B cell (primary cell): ENCODE measurements at regions not wholly inside any gene's neighbourhood (a gene's known extent, or its start where the extent isn't known, plus 50 kb on each side); places are given as distances from the start of the nearest gene placed in this dataset.

Source experiments
- ATAC-seq: fragments of 200-7000 bp; cut with Tn5 transposase; one replicate; pipeline ENCODE4 v1.10.0; 2021; ENCODE audit warnings: low read depth, mild to moderate bottlenecking, moderate number of reproducible peaks, moderate library complexity
- CTCF ChIA-PET: fragments of 350-600 bp; sonication (Branson Sonifier 250); formaldehyde crosslinking; loops from one replicate; lab custom pipeline; 2021; ENCODE audit warnings: antibody characterized with exemption, inconsistent platforms; lab: Charles Lee
- POLR2A ChIA-PET: fragments of 350-600 bp; sonication (Branson Sonifier 250); formaldehyde crosslinking; loops from one replicate; lab custom pipeline; 2021; ENCODE audit warnings: antibody characterized with exemption; lab: Charles Lee
- DNase-seq: peaks from one replicate; pipeline ENCODE4 v3.0.0; 2013
- H2AFZ ChIP-seq: 2 replicates; pipeline ENCODE4 v1.6.1; 2012; ENCODE audit warnings: mild to moderate bottlenecking, low read depth, low read length; ENCODE audit not compliant: insufficient read depth, poor library complexity, severe bottlenecking
- H3K27ac ChIP-seq, 2 donors: 1 replicate in 1 of 2; 2 replicates in 1 of 2; pipeline ENCODE4 v1.5.1; 2012 to 2013; ENCODE audit warnings: low read length in 2 of 2, mild to moderate bottlenecking in 2 of 2, moderate library complexity in 1 of 2
- H3K27me3 ChIP-seq, 4 experiments: fragments of 200-600 bp in 1 of 4; sonication (generic) in 1 of 4; replicated peaks in 1 of 4; 1 replicate in 2 of 4; 2 replicates in 2 of 4; pipeline versions ENCODE4 v1.6.1 to v1.7.0; 2013 to 2016; ENCODE audit warnings: low read length in 3 of 4, mild to moderate bottlenecking in 2 of 4, mixed read lengths in 1 of 4, moderate library complexity in 1 of 4; ENCODE audit not compliant: insufficient read depth in 4 of 4, control insufficient read depth in 3 of 4; ENCODE audit errors: control extremely low read depth in 1 of 4
- H3K36me3 ChIP-seq, 2 experiments: replicated peaks in 1 of 2; 1 replicate in 1 of 2; 2 replicates in 1 of 2; pipeline versions ENCODE4 v1.6.1 to v1.7.1; 2013; ENCODE audit warnings: low read length in 1 of 2; ENCODE audit not compliant: insufficient read depth in 2 of 2, control insufficient read depth in 1 of 2; ENCODE audit errors: control extremely low read depth in 1 of 2, extremely low read depth in 1 of 2
- H3K4me1 ChIP-seq, 2 donors: fragments of 200-600 bp in 1 of 2; sonication (generic) in 1 of 2; 1 replicate in 1 of 2; 2 replicates in 1 of 2; pipeline versions ENCODE4 v1.5.1 to v1.6.1; 2013 to 2017; ENCODE audit warnings: low read length in 2 of 2; ENCODE audit not compliant: control insufficient read depth in 2 of 2, insufficient read depth in 2 of 2
- H3K4me2 ChIP-seq: replicated peaks from 2 replicates; pipeline ENCODE3; 2012; ENCODE audit warnings: mild to moderate bottlenecking, low read depth, low read length; ENCODE audit not compliant: poor library complexity, severe bottlenecking
- H3K4me3 ChIP-seq, 5 experiments: fragments of 200-600 bp in 1 of 5; sonication (generic) in 1 of 5; 1 replicate in 3 of 5; 2 replicates in 2 of 5; pipeline versions ENCODE4 v1.5.1 to v1.7.0; 2011 to 2016; ENCODE audit warnings: low read length in 4 of 5, mild to moderate bottlenecking in 4 of 5, low read depth in 2 of 5, control low read depth in 1 of 5, moderate library complexity in 1 of 5; ENCODE audit not compliant: insufficient read depth in 1 of 5; ENCODE audit errors: control extremely low read depth in 1 of 5, extremely low read depth in 1 of 5
- H3K79me2 ChIP-seq: fragments of 200-600 bp; sonication (generic); one replicate; pipeline ENCODE4 v1.6.0; 2016; ENCODE audit warnings: low read length; ENCODE audit not compliant: control insufficient read depth, insufficient read depth
- H3K9ac ChIP-seq: fragments of 200-600 bp; sonication (generic); 2 replicates; pipeline ENCODE4 v1.6.1; 2017; ENCODE audit warnings: mild to moderate bottlenecking, low read length, moderate library complexity
- H3K9me3 ChIP-seq, 3 donors: one replicate each; pipeline versions ENCODE4 v1.6.1 to v1.7.1; 2013; ENCODE audit warnings: low read length in 2 of 3; ENCODE audit not compliant: control insufficient read depth in 2 of 3, insufficient read depth in 1 of 3; ENCODE audit errors: control extremely low read depth in 1 of 3
- H4K20me1 ChIP-seq: 2 replicates; pipeline ENCODE4 v1.6.0; 2012; ENCODE audit warnings: mild to moderate bottlenecking, low read length; ENCODE audit not compliant: insufficient read depth, control insufficient read depth, poor library complexity, severe bottlenecking
- H3K27ac Mint-ChIP-seq: one replicate; pipeline ENCODE4 v1.8.0; 2021; ENCODE audit warnings: mixed read lengths
- H3K27me3 Mint-ChIP-seq: one replicate; pipeline ENCODE4 v1.8.0; 2021; ENCODE audit warnings: mixed read lengths
- H3K4me1 Mint-ChIP-seq: one replicate; pipeline ENCODE4 v1.8.0; 2021; ENCODE audit warnings: mixed read lengths
- H3K4me3 Mint-ChIP-seq: one replicate; pipeline ENCODE4 v1.8.0; 2021; ENCODE audit warnings: mixed read lengths
- H3K9me3 Mint-ChIP-seq: one replicate; pipeline ENCODE4 v1.8.0; 2022; ENCODE audit warnings: mixed read lengths; ENCODE audit not compliant: insufficient read depth
- EZH2 ChIP-seq: IDR thresholded peaks from 2 replicates; pipeline ENCODE4 v1.6.1; 2012; ENCODE audit warnings: borderline replicate concordance, low read depth, mild to moderate bottlenecking, moderate library complexity, low read length; ENCODE audit not compliant: insufficient read depth, poor library complexity, severe bottlenecking
- WGBS: methylation state at CpG from one replicate; pipeline ENCODE4 v1.1.5; 2013; ENCODE audit warnings: missing lambda C conversion rate; ENCODE audit not compliant: insufficient coverage; 5-methylcytosine and 5-hydroxymethylcytosine counted together
- intact Hi-C: fragments of 100-400 bp; cut with micrococcal nuclease; formaldehyde crosslinking; loops from one replicate; pipeline ENCODE4 v1.10.0; 2022
- TF ChIP-seq, protein P1 (sequence below): fragments of 200-600 bp; IDR thresholded peaks from one replicate; pipeline ENCODE4 v1.8.0; 2022; ENCODE audit warnings: antibody characterized with exemption, mild to moderate bottlenecking

GRCh38 chr18:52275817-52276216 is 64.2 kb upstream of the DCC start:
- H3K4me2 ChIP-seq, result no peak overlapping the region
- Mint-ChIP-seq H3K4me3 (no peak overlapping the region), H3K27me3 (no peaks in the 10 kb centered on the region), H3K9me3 (no peaks in the 10 kb centered on the region), H3K27ac (no peak overlapping the region), H3K4me1 (no peaks in the 10 kb centered on the region)
- no peak overlapping the region for H2AFZ ChIP-seq
- H3K4me3 ChIP-seq, result no peak overlapping the region
- no peaks in the 10 kb centered on the region for H3K36me3 ChIP-seq
- no peaks in the 10 kb centered on the region for H3K27me3 ChIP-seq
- no peaks in the 10 kb centered on the region for H3K79me2 ChIP-seq
- intact Hi-C loops, result no loop called here
- ChIA-PET POLR2A (no interaction called here), CTCF (no interaction called here)
- no peaks in the 10 kb centered on the region for H3K9me3 ChIP-seq
- no peak for DNase-seq
- H3K27ac ChIP-seq, result no peak overlapping the region
- H3K9ac ChIP-seq, result no peak overlapping the region
- H4K20me1 ChIP-seq, result no peaks in the 10 kb centered on the region
- TF ChIP-seq, protein P1, sequence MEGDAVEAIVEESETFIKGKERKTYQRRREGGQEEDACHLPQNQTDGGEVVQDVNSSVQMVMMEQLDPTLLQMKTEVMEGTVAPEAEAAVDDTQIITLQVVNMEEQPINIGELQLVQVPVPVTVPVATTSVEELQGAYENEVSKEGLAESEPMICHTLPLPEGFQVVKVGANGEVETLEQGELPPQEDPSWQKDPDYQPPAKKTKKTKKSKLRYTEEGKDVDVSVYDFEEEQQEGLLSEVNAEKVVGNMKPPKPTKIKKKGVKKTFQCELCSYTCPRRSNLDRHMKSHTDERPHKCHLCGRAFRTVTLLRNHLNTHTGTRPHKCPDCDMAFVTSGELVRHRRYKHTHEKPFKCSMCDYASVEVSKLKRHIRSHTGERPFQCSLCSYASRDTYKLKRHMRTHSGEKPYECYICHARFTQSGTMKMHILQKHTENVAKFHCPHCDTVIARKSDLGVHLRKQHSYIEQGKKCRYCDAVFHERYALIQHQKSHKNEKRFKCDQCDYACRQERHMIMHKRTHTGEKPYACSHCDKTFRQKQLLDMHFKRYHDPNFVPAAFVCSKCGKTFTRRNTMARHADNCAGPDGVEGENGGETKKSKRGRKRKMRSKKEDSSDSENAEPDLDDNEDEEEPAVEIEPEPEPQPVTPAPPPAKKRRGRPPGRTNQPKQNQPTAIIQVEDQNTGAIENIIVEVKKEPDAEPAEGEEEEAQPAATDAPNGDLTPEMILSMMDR, result no peak
- no peak for TF ChIP-seq EZH2
- ATAC-seq, result no peak
- H3K4me1 ChIP-seq, result no peaks in the 10 kb centered on the region

GRCh38 chr18:52277785-52278184 is 62.2 kb upstream of the DCC start:
- Histone ChIP-seq H3K9ac (no peak overlapping the region), H3K4me3 (no peak overlapping the region), H3K27me3 (no peaks in the 10 kb centered on the region), H2AFZ (no peak overlapping the region), H3K4me2 (no peak overlapping the region), H3K4me1 (no peaks in the 10 kb centered on the region), H3K36me3 (no peaks in the 10 kb centered on the region), H3K9me3 (no peaks in the 10 kb centered on the region), H4K20me1 (no peaks in the 10 kb centered on the region), H3K79me2 (no peaks in the 10 kb centered on the region), H3K27ac (no peak overlapping the region)
- intact Hi-C loops, result no loop called here
- DNase-seq (no peak), ATAC-seq (no peak)
- ChIA-PET CTCF (no interaction called here), POLR2A (no interaction called here)
- no CpG with 5 or more reads among the region's 2 CpGs for WGBS
- H3K4me3 Mint-ChIP-seq, result no peak overlapping the region
- H3K4me1 Mint-ChIP-seq, result no peaks in the 10 kb centered on the region
- H3K27me3 Mint-ChIP-seq, result no peaks in the 10 kb centered on the region
- TF ChIP-seq, protein P1, result no peak
- no peak for TF ChIP-seq EZH2
- no peaks in the 10 kb centered on the region for H3K9me3 Mint-ChIP-seq
- no peak overlapping the region for H3K27ac Mint-ChIP-seq
